ENCODE measurements at regions not wholly inside any gene's neighbourhood (a gene's known extent, or its start where the extent isn't known, plus 50 kb on each side); places are given as distances from the start of the nearest gene placed in this dataset.

DNA sequence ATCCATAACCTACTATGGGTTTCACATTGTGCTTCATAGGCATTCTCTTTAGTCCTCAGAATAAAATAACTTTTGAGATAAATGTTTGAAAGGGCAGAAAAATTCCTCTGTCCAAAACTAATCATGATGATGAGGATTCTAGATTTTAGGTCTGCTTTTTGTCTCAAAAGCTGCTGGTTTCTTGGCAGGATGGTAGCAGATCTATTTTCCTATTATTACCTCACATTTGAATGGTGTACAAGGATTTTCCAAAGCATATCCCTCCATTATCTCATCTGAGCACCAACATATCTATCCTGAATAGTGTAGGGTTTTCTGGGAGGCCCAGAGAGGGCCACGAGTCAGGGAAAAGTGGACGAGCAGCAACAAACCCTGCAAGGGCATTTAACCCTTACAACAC is 201.9 kb downstream of the PLPP3 start:
- H3K27me3 ChIP-seq, result no peaks in the 10 kb centered on the region
- H3K27ac ChIP-seq (replicated peaks in 1 of 4), result peak overlapping the region; percentile 58 to 71 (median 70)
- no peak for DNase-seq (ENCODE audit: extremely low spot score)
- TF ChIP-seq POLR2AphosphoS5 (IDR thresholded peaks at IDR 0.05), result no peak
- TF ChIP-seq, protein P1, sequence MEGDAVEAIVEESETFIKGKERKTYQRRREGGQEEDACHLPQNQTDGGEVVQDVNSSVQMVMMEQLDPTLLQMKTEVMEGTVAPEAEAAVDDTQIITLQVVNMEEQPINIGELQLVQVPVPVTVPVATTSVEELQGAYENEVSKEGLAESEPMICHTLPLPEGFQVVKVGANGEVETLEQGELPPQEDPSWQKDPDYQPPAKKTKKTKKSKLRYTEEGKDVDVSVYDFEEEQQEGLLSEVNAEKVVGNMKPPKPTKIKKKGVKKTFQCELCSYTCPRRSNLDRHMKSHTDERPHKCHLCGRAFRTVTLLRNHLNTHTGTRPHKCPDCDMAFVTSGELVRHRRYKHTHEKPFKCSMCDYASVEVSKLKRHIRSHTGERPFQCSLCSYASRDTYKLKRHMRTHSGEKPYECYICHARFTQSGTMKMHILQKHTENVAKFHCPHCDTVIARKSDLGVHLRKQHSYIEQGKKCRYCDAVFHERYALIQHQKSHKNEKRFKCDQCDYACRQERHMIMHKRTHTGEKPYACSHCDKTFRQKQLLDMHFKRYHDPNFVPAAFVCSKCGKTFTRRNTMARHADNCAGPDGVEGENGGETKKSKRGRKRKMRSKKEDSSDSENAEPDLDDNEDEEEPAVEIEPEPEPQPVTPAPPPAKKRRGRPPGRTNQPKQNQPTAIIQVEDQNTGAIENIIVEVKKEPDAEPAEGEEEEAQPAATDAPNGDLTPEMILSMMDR (IDR thresholded peaks at IDR 0.05), result no peak
- TF ChIP-seq EP300 (IDR thresholded peaks at IDR 0.05), result no peak
- TF ChIP-seq POLR2A (IDR thresholded peaks at IDR 0.05; ENCODE audit: low read depth), result no peak
- H3K4me3 ChIP-seq, result no peak overlapping the region
- 46% methylated on average over 2 of the region's 2 CpGs for WGBS
- H3K9me3 ChIP-seq, result no peaks in the 10 kb centered on the region
- no peaks in the 10 kb centered on the region for H3K36me3 ChIP-seq
- H3K4me1 ChIP-seq, result peaks cover 50 to 66% (median 55%) of the 10 kb centered on the region in 4 donors
- intact Hi-C loops (cut with DNase I), result no loop called here

DNA sequence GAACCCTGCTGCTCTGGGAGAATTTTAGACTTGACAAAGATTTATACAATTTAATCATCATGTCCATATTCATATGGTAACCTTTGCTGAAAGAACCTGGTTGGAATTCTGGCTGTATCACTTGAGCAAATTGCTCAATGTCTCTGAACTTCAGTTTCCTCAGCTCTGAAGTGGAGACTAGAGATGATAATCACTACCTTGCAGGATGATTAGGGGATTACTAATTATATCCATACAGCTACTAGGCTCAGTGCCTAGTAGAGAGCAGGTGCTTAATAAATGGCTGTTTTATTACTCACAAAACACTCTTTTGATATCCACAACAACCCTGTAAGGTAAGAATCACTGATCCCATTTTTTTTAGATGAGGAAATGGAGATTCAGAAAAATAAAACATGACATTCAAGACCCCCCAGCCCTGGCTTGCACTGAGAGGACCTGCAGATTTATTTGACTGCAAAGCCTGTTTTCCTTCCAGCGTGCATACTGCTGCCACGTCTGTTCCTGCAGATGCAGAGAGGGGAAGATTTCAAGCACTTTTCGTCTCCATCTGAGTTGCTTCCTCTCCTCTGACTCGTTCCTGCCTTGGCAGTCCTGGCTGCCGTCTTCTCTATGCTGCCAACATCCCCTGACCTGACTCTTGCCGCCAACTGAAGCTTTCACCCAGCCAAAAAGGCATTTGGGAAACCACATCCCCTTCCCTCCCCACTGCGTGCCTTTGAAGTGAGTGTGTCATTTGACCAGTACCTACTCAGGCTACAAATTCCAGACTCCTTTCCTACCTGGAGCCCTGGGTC is 203.0 kb downstream of the PLPP3 start:
- no peaks in the 10 kb centered on the region for H3K36me3 ChIP-seq
- no peaks in the 10 kb centered on the region for H3K9me3 ChIP-seq
- no peaks in the 10 kb centered on the region for H3K27me3 ChIP-seq
- intact Hi-C loops (cut with DNase I), result no loop called here
- H3K4me1 ChIP-seq, result peaks cover 50 to 66% (median 57%) of the 10 kb centered on the region in 4 donors
- WGBS, result 3% methylated on average over 7 of the region's 7 CpGs
- TF ChIP-seq POLR2A (IDR thresholded peaks at IDR 0.05; ENCODE audit: low read depth) (no peak), POLR2AphosphoS5 (IDR thresholded peaks at IDR 0.05) (peak; percentile 33 to 52)
- DNase-seq (ENCODE audit: extremely low spot score), result no peak
- H3K27ac ChIP-seq (replicated peaks in 1 of 4), result peak overlapping the region; percentile 58 to 71 (median 70)
- H3K4me3 ChIP-seq, result no peak overlapping the region

DNA sequence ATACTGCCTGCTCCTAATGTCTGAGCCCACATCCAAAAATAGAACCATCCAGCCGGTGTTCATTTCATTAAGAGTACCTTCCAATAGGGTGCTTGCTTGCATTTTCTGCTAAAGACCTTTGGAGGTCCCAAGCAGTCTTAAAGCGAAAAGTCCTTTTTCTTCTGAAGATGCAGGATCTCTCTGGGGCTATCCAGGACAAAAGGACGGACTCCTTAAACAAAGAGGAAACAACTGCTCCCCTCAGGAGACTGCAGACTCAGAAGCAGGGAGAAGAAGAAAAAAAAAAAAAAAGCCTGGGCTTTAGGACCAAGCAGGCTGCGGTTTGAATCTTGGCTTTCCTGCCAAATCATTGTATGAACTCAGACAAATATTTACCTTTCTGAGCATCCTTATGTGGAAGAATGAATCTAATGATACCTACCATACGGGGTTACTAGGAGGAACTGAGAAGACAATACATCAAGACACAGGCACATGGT is 204.0 kb downstream of the PLPP3 start:
- Histone ChIP-seq H3K9me3 (no peaks in the 10 kb centered on the region), H3K27ac (replicated peaks in 1 of 4) (peak overlapping the region; percentile 21 to 71 (median 70)), H3K27me3 (no peaks in the 10 kb centered on the region), H3K36me3 (no peaks in the 10 kb centered on the region), H3K4me1 (peaks cover 50 to 66% (median 57%) of the 10 kb centered on the region in 4 donors), H3K4me3 (no peak overlapping the region)
- TF ChIP-seq EP300 (IDR thresholded peaks at IDR 0.05), result no peak
- intact Hi-C loops (cut with DNase I), result no loop called here
- peak; percentile 4 for DNase-seq (ENCODE audit: extremely low spot score)
- WGBS, result 29% methylated on average over 5 of the region's 5 CpGs

DNA sequence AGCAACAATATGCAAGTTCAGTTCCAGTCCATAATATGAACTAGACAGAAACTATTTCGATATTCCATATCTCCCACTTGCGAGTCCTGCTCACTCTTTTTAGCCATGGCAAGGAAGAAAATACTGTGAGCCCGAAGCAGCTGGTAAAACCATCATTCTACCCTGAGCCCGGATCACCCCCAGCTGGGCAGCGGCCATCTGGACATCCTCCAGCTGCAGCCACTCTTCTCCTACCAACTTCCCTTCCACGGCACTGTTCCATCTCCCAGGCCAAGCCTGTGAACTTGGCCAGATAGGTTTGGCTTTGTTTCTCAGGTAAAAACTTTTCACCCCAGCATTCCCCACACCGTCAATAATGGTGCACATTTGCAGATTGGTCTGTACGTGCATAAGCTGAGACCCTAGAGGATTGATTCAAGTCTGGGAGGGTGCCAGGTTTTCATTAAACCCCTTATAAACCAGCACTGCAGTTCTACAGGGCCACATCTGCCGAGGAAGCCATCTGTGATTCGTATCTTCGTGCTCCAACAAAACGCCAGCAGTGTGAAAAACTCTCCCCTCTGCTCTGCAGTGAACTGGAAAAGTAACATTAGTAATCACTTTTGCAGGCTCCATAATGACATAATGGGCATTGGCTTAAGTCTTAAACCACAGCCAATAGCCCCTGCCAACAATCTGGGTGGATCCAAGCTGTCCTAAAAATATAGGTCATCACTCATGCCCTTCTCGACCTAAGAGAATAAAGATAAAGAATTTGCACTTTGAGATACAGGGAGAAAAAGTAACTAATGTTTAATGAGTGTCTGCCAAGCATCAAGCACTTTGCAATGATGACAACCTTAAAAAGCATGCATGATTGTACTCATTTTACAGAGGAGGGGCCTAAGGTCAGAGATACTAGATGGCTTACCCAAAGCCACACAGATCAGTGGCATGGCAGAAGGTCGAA is 205.1 kb downstream of the PLPP3 start:
- Histone ChIP-seq H3K9me3 (no peaks in the 10 kb centered on the region), H3K4me3 (peak overlapping the region in 1 of 4 donors; percentile 5), H3K27ac (replicated peaks in 1 of 4) (peak overlapping the region in 2 of 4 donors; percentile 69 to 71), H3K36me3 (no peaks in the 10 kb centered on the region), H3K27me3 (no peaks in the 10 kb centered on the region), H3K4me1 (peaks cover 50 to 66% (median 57%) of the 10 kb centered on the region in 4 donors)
- TF ChIP-seq EP300 (IDR thresholded peaks at IDR 0.05) (no peak), POLR2A (IDR thresholded peaks at IDR 0.05; ENCODE audit: low read depth) (no peak), POLR2AphosphoS5 (IDR thresholded peaks at IDR 0.05) (no peak)
- TF ChIP-seq, protein P1 (IDR thresholded peaks at IDR 0.05), result no peak
- WGBS, result 39% methylated on average over 14 of the region's 14 CpGs
- intact Hi-C loops (cut with DNase I), result no loop called here
- DNase-seq (ENCODE audit: extremely low spot score), result peak; percentile 89

DNA sequence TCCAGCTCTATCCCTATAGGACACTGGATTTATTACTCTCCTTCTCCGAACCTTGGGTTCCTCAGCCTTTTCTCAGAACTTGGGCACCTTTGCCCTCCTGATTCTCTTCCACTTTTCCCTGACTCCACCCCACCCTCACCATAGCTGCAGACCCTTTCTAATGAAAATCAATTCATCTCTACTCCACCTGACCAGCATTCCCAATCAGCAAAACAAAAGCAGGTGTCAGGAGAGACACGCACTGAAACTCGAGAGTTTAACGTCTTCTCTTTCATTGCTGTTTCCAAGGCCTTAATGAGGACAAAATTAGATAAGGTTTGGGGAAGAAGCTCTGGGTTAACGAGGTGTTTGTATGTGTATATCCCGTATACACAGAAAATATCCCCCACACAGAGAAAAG is 208.8 kb downstream of the PLPP3 start:
- WGBS, result 97% methylated on average over 6 of the region's 6 CpGs
- no peak for DNase-seq (ENCODE audit: extremely low spot score)
- intact Hi-C loops (cut with DNase I), result no loop called here

More for the DNA sequence above, 208.8 kb downstream of the PLPP3 start:
- Histone ChIP-seq H3K9me3 (no peaks in the 10 kb centered on the region), H3K27ac (replicated peaks in 1 of 4) (no peak overlapping the region), H3K36me3 (no peaks in the 10 kb centered on the region), H3K27me3 (no peaks in the 10 kb centered on the region), H3K4me3 (no peak overlapping the region), H3K4me1 (peaks cover 20 to 30% (median 26%) of the 10 kb centered on the region in 4 donors)
- TF ChIP-seq, protein P1 (IDR thresholded peaks at IDR 0.05), result no peak
- no peak for TF ChIP-seq POLR2AphosphoS5 (IDR thresholded peaks at IDR 0.05)
- TF ChIP-seq POLR2A (IDR thresholded peaks at IDR 0.05; ENCODE audit: low read depth), result no peak
- no peak for TF ChIP-seq EP300 (IDR thresholded peaks at IDR 0.05)
